GM23338 (cell line): ENCODE measurements at regions not wholly inside any gene's neighbourhood (a gene's known extent, or its start where the extent isn't known, plus 50 kb on each side); places are given as distances from the start of the nearest gene placed in this dataset.

ENCODE experiments used
- ATAC-seq: fragments of 200-7000 bp; cut with Tn5 transposase; 3 replicates; pipeline ENCODE4 v1.9.1; 2020
- DNase-seq: peaks from one replicate; pipeline ENCODE4 v3.0.0-alpha.2; 2015; ENCODE audit warnings: low spot score
- H2AFZ ChIP-seq: fragments of 200-600 bp; sonication (generic); 2 replicates; pipeline ENCODE4 v1.8.0; 2016; ENCODE audit warnings: antibody characterized with exemption, mild to moderate bottlenecking, moderate library complexity
- H3F3A ChIP-seq: fragments of 200-600 bp; sonication (generic); replicated peaks from 2 replicates; pipeline ENCODE4 v1.8.0; 2017; ENCODE audit warnings: antibody characterized with exemption, mixed run types, low read depth
- H3K27ac ChIP-seq: fragments of 200-600 bp; sonication (generic); 2 replicates; pipeline ENCODE4 v1.6.1; 2016; ENCODE audit warnings: low read depth
- H3K27me3 ChIP-seq: fragments of 200-600 bp; sonication (generic); 2 replicates; pipeline ENCODE4 v1.8.0; 2016; ENCODE audit warnings: mild to moderate bottlenecking, mixed run types, moderate library complexity; ENCODE audit not compliant: insufficient read depth
- H3K36me3 ChIP-seq: fragments of 200-600 bp; sonication (generic); 2 replicates; pipeline ENCODE4 v1.8.0; 2016; ENCODE audit warnings: mild to moderate bottlenecking; ENCODE audit not compliant: insufficient read depth
- H3K4me1 ChIP-seq: fragments of 200-600 bp; sonication (generic); 2 replicates; pipeline ENCODE4 v1.8.0; 2016; ENCODE audit warnings: mild to moderate bottlenecking, moderate library complexity; ENCODE audit not compliant: insufficient read depth
- H3K4me2 ChIP-seq: fragments of 200-600 bp; sonication (generic); 2 replicates; pipeline ENCODE4 v1.7.1; 2017; ENCODE audit warnings: mixed run types
- H3K4me3 ChIP-seq: fragments of 200-600 bp; sonication (generic); 2 replicates; pipeline ENCODE4 v1.6.1; 2016; ENCODE audit warnings: mixed run types
- H3K79me2 ChIP-seq: fragments of 200-600 bp; sonication (generic); replicated peaks from 2 replicates; pipeline ENCODE4 v1.8.0; 2017; ENCODE audit warnings: mild to moderate bottlenecking; ENCODE audit not compliant: insufficient read depth
- H3K9me2 ChIP-seq: fragments of 200-600 bp; sonication (generic); 2 replicates; pipeline ENCODE4 v1.8.0; 2017; ENCODE audit not compliant: insufficient read depth
- H4K20me1 ChIP-seq: fragments of 200-600 bp; sonication (generic); replicated peaks from 2 replicates; pipeline ENCODE4 v1.8.0; 2017; ENCODE audit warnings: mild to moderate bottlenecking; ENCODE audit not compliant: insufficient read depth
- H3K27ac Mint-ChIP-seq: 2 replicates; pipeline ENCODE4 v1.8.0; 2020; ENCODE audit warnings: inconsistent platforms, mild to moderate bottlenecking, moderate library complexity, mixed read lengths
- H3K27me3 Mint-ChIP-seq: 3 replicates; pipeline ENCODE4 v1.8.0; 2022; ENCODE audit warnings: low read depth, mild to moderate bottlenecking, moderate library complexity, mixed read lengths, inconsistent platforms; ENCODE audit not compliant: insufficient read depth, poor library complexity
- H3K36me3 Mint-ChIP-seq: 3 replicates; pipeline ENCODE4 v1.8.0; 2021; ENCODE audit warnings: low read depth, mild to moderate bottlenecking, inconsistent platforms, moderate library complexity, mixed read lengths
- H3K4me1 Mint-ChIP-seq: 3 replicates; pipeline ENCODE4 v1.8.0; 2020; ENCODE audit warnings: mild to moderate bottlenecking, inconsistent platforms, mixed read lengths
- H3K4me3 Mint-ChIP-seq: 3 replicates; pipeline ENCODE4 v1.8.0; 2021; ENCODE audit warnings: moderate library complexity, mild to moderate bottlenecking, inconsistent platforms, mixed read lengths
- H3K9me3 Mint-ChIP-seq: 3 replicates; pipeline ENCODE4 v1.8.0; 2020; ENCODE audit warnings: moderate library complexity, mild to moderate bottlenecking, inconsistent platforms, mixed read lengths
- CREB1 ChIP-seq: fragments of 250-450 bp; sonication (Bioruptor Pico); IDR thresholded peaks from 2 replicates; pipeline ENCODE4 v1.5.0; 2020; ENCODE audit warnings: low read depth, mild to moderate bottlenecking, moderate library complexity
- CTCF ChIP-seq, 2 experiments: fragments of 200-600 bp in 1 of 2; sonication (generic) in 1 of 2; conservative IDR thresholded peaks; 2 replicates each; pipeline versions ENCODE4 v1.5.1 to v1.6.1; 2016 to 2017; ENCODE audit warnings: antibody characterized with exemption in 2 of 2, low read depth in 2 of 2, mild to moderate bottlenecking in 2 of 2, moderate library complexity in 1 of 2
- EZH2 ChIP-seq: fragments of 200-600 bp; sonication (generic); IDR thresholded peaks from one replicate; pipeline ENCODE4 v1.8.0; 2017; ENCODE audit warnings: antibody characterized with exemption, mild to moderate bottlenecking, low read depth; ENCODE audit not compliant: unreplicated experiment
- EZH2phosphoT487 ChIP-seq: fragments of 200-600 bp; sonication (generic); IDR thresholded peaks from one replicate; pipeline ENCODE4 v1.8.1; 2018; ENCODE audit warnings: antibody characterized with exemption; ENCODE audit not compliant: unreplicated experiment
- NANOG ChIP-seq: IDR thresholded peaks from 2 replicates; pipeline ENCODE4 v1.6.1; 2016; ENCODE audit warnings: antibody characterized with exemption, borderline replicate concordance
- POLR2AphosphoS5 ChIP-seq: IDR thresholded peaks from 2 replicates; pipeline ENCODE4 v1.6.1; 2016; ENCODE audit warnings: antibody characterized with exemption, low read depth
- STAT1 ChIP-seq: IDR thresholded peaks from one replicate; pipeline ENCODE4 v1.6.1; 2016; ENCODE audit warnings: antibody characterized with exemption; ENCODE audit not compliant: unreplicated experiment
- ZNF114 ChIP-seq: fragments of 250-450 bp; sonication (Bioruptor Pico); IDR thresholded peaks from 2 replicates; pipeline ENCODE4 v1.5.0; 2020; ENCODE audit warnings: mild to moderate bottlenecking, moderate library complexity
- ZNF331 ChIP-seq: fragments of 250-450 bp; sonication (Bioruptor Pico); IDR thresholded peaks from 2 replicates; pipeline ENCODE4 v1.5.0; 2020; ENCODE audit warnings: low read depth, mild to moderate bottlenecking, moderate library complexity
- TF ChIP-seq, protein P1 (sequence below): fragments of 250-450 bp; sonication (Bioruptor Pico); IDR thresholded peaks from 2 replicates; pipeline ENCODE4 v1.5.0; 2020; ENCODE audit warnings: mild to moderate bottlenecking, moderate library complexity

GRCh38 chr5:67901814-67902496 lies 313.6 kb upstream of the PIK3R1 start (continued):
- no peak for TF ChIP-seq CTCF (conservative IDR thresholded peaks at IDR 0.05; ENCODE audit: low read depth in 2 of 2)
- TF ChIP-seq CREB1 (CRISPR knock-in tag): no peak
- TF ChIP-seq, protein P1, sequence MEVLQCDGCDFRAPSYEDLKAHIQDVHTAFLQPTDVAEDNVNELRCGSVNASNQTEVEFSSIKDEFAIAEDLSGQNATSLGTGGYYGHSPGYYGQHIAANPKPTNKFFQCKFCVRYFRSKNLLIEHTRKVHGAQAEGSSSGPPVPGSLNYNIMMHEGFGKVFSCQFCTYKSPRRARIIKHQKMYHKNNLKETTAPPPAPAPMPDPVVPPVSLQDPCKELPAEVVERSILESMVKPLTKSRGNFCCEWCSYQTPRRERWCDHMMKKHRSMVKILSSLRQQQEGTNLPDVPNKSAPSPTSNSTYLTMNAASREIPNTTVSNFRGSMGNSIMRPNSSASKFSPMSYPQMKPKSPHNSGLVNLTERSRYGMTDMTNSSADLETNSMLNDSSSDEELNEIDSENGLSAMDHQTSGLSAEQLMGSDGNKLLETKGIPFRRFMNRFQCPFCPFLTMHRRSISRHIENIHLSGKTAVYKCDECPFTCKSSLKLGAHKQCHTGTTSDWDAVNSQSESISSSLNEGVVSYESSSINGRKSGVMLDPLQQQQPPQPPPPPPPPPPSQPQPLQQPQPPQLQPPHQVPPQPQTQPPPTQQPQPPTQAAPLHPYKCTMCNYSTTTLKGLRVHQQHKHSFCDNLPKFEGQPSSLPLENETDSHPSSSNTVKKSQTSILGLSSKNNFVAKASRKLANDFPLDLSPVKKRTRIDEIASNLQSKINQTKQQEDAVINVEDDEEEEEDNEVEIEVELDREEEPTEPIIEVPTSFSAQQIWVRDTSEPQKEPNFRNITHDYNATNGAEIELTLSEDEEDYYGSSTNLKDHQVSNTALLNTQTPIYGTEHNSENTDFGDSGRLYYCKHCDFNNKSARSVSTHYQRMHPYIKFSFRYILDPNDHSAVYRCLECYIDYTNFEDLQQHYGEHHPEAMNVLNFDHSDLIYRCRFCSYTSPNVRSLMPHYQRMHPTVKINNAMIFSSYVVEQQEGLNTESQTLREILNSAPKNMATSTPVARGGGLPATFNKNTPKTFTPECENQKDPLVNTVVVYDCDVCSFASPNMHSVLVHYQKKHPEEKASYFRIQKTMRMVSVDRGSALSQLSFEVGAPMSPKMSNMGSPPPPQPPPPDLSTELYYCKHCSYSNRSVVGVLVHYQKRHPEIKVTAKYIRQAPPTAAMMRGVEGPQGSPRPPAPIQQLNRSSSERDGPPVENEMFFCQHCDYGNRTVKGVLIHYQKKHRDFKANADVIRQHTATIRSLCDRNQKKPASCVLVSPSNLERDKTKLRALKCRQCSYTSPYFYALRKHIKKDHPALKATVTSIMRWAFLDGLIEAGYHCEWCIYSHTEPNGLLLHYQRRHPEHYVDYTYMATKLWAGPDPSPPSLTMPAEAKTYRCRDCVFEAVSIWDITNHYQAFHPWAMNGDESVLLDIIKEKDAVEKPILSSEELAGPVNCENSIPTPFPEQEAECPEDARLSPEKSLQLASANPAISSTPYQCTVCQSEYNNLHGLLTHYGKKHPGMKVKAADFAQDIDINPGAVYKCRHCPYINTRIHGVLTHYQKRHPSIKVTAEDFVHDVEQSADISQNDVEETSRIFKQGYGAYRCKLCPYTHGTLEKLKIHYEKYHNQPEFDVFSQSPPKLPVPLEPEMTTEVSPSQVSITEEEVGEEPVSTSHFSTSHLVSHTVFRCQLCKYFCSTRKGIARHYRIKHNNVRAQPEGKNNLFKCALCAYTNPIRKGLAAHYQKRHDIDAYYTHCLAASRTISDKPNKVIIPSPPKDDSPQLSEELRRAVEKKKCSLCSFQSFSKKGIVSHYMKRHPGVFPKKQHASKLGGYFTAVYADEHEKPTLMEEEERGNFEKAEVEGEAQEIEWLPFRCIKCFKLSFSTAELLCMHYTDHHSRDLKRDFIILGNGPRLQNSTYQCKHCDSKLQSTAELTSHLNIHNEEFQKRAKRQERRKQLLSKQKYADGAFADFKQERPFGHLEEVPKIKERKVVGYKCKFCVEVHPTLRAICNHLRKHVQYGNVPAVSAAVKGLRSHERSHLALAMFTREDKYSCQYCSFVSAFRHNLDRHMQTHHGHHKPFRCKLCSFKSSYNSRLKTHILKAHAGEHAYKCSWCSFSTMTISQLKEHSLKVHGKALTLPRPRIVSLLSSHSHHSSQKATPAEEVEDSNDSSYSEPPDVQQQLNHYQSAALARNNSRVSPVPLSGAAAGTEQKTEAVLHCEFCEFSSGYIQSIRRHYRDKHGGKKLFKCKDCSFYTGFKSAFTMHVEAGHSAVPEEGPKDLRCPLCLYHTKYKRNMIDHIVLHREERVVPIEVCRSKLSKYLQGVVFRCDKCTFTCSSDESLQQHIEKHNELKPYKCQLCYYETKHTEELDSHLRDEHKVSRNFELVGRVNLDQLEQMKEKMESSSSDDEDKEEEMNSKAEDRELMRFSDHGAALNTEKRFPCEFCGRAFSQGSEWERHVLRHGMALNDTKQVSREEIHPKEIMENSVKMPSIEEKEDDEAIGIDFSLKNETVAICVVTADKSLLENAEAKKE (CRISPR knock-in tag): no peak
- TF ChIP-seq EZH2phosphoT487: no peak
- no peak for TF ChIP-seq STAT1
- no peak for TF ChIP-seq ZNF114
- no peak for TF ChIP-seq NANOG

GRCh38 chr5:67900514-67900913 lies 315.0 kb upstream of the PIK3R1 start:
- H3K4me2 ChIP-seq: no peak overlapping the region
- no peaks in the 10 kb centered on the region for H3F3A ChIP-seq
- no peaks in the 10 kb centered on the region for H3K36me3 ChIP-seq
- no peaks in the 10 kb centered on the region for H3K9me2 ChIP-seq
- Mint-ChIP-seq H3K36me3 (peaks cover 4% of the 10 kb centered on the region; the same call in 1 of the 3 replicates), H3K9me3 (peaks cover 8% of the 10 kb centered on the region), H3K27me3 (no peaks in the 10 kb centered on the region), H3K4me1 (no peaks in the 10 kb centered on the region), H3K4me3 (no peak overlapping the region), H3K27ac (no peak overlapping the region)
- no peak overlapping the region for H2AFZ ChIP-seq
- no peak overlapping the region for H3K27ac ChIP-seq
- no peaks in the 10 kb centered on the region for H4K20me1 ChIP-seq
- ATAC-seq: no peak
- H3K4me3 ChIP-seq: no peak overlapping the region
- H3K79me2 ChIP-seq: no peaks in the 10 kb centered on the region
- no peaks in the 10 kb centered on the region for H3K4me1 ChIP-seq
- H3K27me3 ChIP-seq: no peaks in the 10 kb centered on the region
- no peak for DNase-seq
- no peak for TF ChIP-seq ZNF114
- no peak for TF ChIP-seq EZH2
- no peak for TF ChIP-seq POLR2AphosphoS5
- TF ChIP-seq ZNF331 (CRISPR knock-in tag): no peak
